ENCODE measurements at regions not wholly inside any gene's neighbourhood (a gene's known extent, or its start where the extent isn't known, plus 50 kb on each side); places are given as distances from the start of the nearest gene placed in this dataset.

- TF ChIP-seq POLR2AphosphoS5 (IDR thresholded peaks at IDR 0.05) (no peak), CTCF (IDR thresholded peaks at IDR 0.05) (no peak), POLR2A (IDR thresholded peaks at IDR 0.05; ENCODE audit: low read depth) (no peak), EP300 (IDR thresholded peaks at IDR 0.05) (no peak)
These were observed 114.2 kb upstream of the SSTR4 start for GRCh38 chr20:22920898-22921297.
